Stimulated activated CD4-positive, alpha-beta T cell treated with anti-CD3 and anti-CD28 coated beads, TNF-alpha, amount 100 ng/mL, for 48 hours (primary cell): ENCODE measurements at regions not wholly inside any gene's neighbourhood (a gene's known extent, or its start where the extent isn't known, plus 50 kb on each side); places are given as distances from the start of the nearest gene placed in this dataset.
"Not testable (repeated sequence)": the region's sequence is repeated elsewhere in the genome, so short reads cannot be mapped to it uniquely, and the experiment has no call there.

Experiments
- DNase-seq, 3 donors: peaks; one replicate each; pipeline ENCODE4 v3.0.0-alpha.2; 2020; ENCODE audit warnings: low read depth in 3 of 3

DNA sequence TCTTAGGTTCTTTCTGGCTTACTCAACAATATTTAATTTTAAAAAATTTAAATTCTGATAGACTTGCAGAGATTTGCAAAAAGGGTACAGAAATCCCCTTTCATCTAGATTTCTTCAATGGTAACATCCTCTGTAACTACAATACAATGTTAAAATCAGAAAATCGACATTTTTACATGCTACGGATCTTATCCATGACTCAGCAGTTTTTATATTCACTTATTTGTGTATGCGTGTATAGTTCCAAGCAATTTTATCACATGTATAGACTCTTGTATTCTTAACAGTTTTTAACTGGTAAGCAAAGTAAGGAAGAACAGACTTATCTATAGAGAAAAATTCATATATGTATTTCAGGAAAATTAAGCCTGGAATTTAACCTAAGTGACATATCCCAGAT lies 256.1 kb upstream of the MEX3C start:
- no peak for DNase-seq

DNA sequence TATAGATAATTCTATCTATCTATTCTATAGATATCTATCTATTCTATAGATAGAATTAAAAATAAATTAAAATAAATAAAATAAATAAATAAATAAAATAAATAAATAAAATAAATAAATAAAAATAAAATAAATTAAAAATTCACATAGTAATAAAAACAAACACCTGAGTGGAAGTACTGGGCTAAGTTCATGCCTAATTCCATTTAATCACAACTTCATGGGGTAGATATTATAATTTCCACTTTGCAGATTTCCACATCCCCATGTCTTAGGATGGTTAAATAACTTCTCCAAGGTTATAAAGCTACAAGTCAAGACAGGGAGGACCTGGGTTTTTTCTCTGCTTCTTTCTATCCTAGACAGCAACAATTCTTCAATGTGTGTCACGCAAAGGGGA lies 261.4 kb upstream of the MEX3C start:
- DNase-seq = no peak

DNA sequence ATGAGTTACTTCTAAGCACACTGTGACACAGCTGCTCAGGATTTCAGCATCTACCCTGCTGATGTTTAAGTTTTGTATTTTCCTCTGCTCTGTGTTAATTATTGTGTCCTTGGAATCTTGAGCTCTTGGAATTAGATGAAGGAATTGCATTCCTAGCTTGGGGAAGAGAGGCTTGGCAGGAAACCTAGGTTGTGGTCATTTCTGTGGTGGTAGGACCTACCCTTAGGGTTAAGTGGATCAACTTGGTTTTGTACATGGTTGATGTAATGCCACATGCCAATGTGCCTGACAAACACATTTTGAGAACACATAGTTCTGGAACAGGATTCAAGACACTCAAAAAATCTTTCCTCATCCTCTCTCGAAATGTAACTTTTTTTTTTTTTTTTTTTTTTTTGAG lies 264.5 kb upstream of the MEX3C start:
- no peak for DNase-seq

DNA sequence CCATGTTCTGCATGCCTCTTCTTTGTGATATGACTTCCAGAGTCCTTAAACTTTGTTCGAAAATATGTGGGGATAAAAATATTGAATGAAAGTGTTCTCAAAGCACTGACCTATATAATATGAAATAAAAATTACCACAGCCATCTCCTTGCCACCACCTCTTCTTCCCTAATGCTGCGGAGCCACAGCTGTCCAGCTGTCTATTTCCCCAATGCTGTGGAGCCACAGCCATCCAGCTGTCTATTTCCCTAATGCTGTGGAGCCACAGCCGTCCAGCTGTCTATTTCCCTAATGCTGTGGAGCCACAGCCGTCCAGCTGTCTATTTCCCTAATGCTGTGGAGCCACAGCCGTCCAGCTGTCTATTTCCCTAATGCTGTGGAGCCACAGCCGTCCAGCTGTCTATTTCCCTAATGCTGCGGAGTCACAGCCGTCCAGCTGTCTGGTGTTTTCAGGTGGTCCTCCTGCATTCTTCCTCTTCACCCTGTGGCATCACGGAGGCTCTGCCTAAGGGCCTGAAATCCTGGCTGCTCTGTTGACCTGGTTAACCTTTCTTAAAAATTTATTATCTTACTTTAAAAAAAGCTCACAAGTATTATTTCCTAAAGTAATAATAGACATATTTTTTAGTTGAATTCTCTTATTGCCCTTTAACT lies 266.1 kb upstream of the MEX3C start:
- no peak for DNase-seq

DNA sequence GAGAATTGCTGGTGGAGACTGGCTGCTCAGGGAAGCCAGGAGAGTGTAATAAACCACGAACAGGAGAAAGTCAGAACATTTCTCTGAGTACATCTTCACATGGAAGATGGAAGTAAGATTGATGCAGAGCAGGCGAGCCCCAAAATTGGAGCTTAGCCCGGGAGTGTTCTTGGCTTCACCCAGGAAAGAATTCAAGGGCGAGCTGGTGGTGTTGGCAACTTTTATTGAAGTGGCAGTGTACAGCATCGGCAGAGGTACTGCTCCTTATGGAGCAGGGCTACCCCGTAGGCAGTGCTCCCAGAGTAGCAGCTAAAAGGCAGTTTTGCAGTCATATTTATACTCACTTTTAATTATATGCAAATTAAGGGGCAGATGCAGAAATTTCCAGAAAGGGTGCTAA lies 281.4 kb upstream of the MEX3C start:
- no peak for DNase-seq

DNA sequence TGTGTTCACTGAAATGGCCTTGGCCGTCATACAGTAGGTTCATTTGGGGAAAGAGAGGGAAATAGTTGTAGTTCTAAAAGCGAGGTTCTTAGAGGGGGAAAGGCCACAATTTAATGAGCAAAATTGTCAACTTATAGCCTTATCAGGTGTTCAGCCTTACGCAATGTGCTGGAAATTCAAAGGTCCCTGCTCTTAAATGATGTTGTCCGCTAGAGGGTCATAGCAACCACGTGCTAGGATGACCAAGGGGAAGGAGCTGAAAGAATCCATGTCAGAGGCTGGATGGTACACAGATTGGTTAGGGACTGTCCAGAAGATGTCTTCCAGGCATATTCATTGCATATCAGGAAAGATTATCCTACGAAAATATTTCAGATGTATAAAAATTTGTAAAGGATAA lies 282.3 kb upstream of the MEX3C start:
- no peak for DNase-seq

DNA sequence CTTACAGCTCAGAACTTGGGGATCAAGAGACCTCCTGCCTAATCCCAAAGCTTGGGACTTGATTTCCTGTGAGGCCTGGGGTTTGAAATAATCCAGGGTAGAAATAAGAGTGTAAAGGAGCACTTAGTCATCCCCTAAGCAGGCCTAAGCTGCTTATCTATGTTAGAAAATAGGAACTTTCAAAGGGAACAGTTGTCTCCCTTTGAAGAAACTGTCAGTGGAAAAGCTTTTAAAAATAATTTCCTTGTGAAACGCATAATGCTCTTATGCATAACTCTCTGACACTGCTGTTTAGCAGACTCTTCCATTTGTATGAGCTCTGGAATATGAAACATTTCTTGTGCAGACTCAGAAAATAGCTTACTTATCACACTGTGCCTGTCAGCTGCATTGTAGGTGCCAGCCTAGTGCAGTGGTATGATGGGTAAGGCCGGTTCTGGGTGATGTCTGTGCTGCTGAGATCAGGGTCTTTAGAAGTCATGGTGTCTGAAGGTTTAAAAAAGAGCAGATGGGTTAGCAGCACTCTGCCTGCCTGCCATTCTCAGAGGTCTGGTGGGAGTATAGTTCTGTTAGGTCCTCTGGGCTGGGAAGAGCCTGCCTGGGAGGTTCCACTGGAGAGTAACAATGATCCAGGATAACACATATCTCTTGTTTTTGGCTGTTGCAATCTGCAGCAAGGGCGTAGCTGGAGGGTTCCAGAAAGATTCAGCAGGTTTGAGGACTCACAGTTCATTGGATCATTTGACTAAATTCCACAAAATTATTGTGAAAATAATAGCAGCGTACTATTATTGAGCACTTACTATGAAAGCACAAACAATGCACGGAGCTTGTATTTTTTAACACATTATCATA lies 283.2 kb upstream of the MEX3C start:
- DNase-seq = no peak

DNA sequence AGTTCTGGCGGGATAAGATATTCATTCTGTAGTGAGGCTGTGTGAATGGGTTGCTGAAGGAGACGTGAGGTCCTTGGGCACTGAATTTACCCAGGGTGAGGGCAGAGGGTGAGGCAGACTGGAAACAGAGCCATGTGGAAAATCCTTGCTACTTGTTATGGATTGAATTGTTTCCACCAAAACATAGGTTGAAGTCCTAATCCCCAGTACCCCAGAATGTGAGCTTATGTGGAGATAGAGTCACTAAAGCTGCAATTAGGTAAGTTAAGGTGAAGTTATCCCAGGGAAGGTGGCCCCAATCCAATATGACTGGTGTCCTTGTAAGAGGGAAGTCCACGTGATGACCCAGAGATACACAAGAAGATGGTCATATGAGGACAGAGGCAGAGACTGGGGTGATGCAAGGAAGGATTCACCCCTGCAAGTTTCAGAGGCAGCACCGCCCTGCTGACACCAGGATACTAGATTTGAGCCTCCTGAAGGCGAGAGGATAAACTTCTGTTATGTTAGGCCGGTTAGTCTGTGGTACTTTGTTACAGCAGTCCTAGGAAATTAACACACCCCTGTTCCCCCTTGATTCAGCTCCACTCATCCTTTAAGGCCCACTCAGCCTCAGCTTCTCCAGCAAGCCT lies 289.4 kb upstream of the MEX3C start:
- no peak for DNase-seq

DNA sequence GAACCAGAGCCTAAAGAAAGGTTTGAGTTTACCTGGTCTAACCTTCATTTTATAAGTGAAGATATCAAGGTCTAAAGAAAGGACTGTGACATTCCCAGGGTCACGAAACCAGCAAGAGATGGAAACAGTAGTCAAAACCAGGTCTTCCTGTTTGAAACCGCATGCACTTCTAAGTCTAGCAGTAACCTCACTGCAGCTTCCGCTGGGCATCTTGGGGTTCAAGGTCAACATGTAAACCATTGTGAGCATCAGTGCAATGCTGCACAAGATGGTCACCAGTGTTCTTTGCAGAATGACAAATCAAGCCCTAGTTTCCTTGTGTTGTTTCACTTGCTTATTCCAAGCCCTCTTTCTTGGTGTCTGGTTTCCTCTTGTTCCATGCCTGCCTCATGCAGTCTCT lies 292.9 kb upstream of the MEX3C start:
- no peak for DNase-seq

DNA sequence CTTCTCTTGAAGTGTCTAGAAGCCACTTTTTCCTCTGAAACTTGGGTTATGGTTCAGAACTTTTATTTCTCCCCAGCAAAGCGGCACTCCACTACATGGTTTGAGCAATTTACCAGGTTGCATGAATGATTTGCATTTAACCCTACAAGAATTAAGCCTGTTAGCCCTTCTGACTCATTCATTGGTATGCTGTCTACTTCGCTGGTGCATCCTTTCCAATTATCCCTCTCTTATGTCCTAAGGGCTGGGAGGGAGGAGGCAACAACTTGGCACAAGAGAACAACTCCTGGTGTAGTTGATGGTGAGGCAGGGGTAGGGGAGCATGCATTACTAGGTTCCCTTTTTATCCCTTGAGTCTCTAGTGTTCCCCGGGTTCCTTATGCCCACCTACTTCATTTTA lies 293.4 kb upstream of the MEX3C start:
- no peak for DNase-seq

DNA sequence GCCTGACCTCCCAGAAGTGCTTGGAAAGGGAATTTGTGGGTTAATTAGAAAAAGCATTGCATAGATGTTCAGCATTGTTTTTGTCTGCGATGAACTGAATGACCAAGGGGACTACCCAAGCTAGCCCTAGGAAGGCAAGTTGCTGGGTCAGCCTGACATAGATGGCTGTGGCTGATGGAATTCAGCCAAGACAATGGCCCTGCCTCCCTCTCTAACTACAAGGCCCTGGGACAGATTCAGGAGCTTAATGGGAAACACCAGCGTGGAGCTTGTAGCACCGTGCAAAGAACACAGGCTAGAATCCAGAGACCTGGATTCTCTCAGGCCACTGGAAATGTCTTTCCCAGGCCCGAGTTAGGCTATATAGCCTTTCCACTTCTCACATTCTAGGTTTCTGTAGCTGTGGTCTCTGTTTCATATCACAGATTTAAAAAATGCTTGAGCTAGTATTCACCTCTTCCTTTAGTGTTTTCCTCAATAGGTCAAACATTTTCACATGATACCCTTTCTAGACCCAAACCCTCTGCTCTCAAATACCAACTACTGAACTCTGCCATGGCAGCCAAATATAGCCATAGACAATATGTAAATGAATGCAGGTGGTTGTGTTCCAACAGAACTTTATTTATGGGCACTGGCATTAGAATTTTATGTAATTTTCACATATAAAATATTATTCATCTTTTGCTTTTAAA lies 294.3 kb upstream of the MEX3C start:
- no peak for DNase-seq

DNA sequence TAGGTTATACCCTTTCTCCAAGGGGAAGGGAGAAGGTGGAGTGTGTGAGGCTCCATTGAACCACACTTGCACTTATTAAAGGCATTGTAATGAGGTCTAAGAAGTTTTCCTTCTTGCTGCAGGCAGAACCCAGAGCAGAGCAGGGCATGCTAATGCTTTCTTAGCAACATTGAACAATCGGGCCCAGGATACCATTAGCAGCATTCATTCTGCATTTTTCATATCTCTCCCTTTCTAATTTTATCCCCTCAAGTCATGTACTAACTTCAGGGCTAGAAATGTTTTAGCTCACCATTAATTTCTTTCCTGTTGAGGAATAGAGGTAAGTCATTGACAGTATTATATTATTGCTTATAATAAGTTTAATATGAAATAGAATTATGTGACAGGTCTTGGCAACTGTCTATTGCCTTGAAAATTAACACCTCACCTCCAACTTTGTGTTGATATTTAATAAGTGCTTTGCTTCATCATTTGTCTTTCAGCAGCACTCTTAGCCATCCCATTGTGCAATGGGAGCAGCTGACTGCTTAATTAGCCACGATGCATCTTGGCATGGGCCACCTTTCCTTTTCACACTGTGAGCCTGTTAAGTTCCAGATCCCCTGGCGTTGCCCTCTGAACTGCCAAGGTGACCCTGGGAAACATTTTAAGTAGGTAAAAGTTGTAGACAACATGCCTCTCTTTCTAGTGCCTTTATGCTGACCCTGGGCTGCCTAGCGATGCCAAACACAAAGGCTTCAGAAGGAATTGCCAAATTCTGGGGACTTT lies 300.8 kb upstream of the MEX3C start:
- DNase-seq = no peak

DNA sequence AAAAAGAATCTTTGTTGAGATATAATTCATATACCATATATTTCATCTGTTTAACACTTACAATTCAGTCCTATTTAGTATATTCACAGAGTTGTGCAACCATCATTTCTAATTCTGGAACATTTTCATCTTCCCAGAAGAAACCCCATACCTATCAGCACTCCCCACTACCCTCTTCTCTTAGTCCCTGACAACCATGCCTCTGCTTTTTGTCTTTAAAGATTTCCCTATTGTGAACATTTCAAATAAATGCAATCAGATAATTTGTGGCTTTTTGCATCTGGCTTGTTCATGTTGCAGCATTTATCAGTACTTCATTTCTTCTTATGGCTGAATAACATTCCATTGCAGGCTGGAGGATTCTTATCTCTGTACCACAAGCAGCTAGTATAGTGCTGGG lies 305.9 kb upstream of the MEX3C start:
- no peak for DNase-seq

DNA sequence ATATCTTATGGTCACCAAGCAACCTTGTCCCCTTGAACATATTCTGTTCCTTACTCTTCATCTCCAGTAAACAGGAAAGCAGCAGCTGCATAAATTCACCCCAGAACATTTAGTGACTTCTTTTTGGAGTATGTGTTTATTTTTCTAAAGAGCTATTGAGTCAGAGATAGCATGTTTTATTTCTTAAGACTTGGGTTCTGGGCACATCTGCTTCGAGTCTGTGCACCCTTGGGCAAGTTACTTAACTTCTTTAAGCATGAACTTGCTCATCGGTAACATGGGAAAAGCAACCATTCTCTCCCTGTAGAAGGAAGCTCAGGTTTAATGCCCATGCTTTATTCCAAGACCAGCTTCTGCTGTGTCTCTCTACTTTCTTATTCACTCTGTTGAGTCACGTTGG lies 309.3 kb upstream of the MEX3C start:
- no peak for DNase-seq

DNA sequence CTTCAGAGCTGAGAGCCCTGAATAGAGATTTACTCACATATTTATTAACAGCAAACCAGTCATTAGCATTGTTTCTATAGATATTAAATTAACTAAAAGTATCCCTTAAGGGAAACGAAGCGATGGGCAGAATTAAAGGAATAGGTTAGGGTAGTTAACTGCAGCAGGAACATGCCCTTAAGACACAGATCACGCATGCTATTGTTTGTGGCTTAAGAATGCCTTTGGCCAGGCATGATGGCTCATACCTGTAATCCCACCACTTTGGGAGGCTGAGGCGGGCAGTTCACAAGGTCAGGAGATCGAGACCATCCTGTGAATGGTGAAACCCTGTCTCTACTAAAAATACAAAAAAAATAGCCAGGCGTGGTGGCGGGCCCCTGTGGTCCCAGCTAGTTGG lies 310.9 kb upstream of the MEX3C start:
- not testable (repeated sequence) for DNase-seq

DNA sequence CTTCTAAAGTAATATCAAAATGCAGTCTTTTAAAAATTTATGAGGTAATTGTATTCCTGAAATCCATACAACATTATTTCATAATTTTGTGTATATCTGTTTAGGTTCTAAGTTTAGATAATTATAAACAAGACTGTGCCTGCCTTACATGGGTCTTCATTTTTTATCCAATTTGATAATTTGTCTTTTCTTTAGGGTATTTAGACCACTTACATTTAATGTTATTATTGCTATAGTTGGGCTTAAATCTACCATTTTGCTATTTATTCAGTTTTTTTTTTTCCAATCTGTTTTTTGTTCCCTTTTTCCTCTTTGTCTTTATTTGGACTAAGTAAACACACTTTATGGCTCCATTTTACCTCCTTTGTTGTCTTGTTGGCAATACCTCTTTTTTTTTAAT lies 312.5 kb upstream of the MEX3C start:
- DNase-seq = no peak

DNA sequence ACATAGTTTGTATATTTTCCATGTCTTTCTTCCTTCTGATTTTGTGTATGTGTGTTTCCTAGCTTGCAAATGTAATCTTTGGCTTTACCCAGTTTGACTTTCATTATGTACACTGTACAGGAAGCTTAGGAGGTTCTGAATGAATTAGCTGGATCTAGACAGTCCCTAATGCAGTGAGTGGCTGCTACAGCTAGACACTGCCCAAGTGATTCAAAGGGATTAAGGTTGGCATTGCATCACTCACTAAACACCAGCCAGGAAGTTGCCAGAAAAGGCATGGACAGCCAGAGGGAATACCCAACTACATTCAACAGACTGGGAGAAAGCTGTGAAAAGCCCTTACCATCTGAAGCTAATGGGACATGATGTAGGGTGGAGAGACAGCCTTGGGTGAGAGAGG lies 316.0 kb upstream of the MEX3C start:
- no peak for DNase-seq

DNA sequence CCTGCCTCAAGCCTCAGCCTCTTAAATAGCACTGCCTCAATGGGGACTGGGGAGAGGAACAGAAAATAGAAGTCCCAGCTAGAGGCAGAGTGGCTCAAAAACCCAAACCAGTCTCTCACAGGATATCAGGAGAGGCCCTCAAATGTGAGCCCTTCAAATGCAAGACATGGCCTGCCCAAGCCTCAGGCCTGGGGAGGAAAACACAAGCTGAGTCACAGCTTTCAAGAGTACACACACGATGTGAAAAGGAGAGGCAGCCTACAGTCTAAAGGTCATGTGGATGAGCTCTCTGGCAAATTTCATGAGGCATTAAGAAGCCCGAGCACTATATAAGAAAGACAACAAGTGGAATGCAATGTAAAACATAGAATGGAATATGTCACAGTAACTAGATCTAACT lies 316.6 kb upstream of the MEX3C start:
- no peak for DNase-seq

DNA sequence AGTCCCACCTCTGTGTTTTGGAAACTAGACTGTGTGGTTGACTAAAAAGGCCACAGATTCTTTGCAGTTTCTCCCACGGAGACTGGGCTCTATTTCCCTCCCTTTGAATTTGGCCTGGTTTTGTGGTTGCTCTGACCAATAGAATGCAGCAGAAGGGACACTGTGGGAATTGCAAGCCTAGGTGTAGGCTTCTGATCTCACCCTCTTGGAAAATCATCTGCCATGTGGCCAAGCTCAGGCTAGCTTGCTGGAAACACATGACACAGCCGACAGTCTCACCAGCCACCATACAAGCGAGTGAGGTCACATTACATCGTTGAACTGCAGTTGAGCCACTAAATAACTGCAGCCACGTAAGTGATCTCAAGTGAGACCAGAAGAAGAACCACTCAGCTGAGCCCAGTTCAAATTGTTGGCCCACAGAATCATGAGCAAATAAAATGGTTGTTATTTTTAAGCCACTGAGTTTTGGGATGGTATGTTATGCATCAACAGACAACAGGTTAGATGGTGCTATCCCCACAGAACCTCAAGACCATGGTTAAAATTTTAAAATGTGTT lies 319.1 kb upstream of the MEX3C start:
- DNase-seq = no peak

DNA sequence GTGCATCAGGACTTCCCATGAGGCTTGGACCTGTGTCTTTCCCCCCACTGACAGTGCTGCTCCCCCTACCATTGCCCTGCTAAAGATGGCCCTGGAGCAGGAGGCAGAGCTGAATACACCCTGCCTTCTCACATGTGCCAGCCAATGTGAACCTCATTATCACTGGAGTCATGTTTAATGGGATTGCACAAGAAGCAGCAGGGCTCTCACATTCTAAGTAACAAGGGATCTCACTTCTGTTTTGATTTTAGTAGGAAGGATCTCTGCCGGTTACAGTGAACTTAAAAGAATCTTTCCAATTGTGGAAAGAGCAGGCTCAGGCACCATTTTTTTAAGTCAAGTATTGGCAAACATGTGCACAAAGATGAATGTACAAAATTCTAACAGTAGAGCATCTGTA lies 322.1 kb upstream of the MEX3C start:
- DNase-seq = no peak

DNA sequence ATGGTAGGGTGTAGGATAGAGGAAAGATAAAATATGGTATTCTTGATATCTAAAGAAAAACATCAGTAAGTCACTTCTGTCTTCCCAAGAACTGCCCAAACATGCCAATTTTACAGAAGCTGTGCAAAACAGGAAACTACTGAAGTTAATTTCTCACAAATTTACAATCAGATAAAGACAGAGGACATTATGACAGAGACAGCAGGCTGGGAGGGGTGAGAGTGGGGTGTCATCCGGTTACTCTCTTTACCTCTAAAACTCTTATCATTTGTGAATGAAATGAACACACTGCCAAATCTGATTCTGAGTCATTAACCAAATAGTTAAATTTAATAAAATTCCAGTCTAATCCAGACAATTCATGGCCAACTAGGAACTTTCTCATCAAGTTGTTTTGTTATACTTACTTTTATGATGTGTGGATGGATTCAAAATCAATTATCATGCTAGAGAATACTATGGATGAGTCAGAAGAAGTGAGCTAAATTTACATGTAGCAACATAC lies 323.2 kb upstream of the MEX3C start:
- no peak for DNase-seq
